ENCODE measurements at regions not wholly inside any gene's neighbourhood (a gene's known extent, or its start where the extent isn't known, plus 50 kb on each side); places are given as distances from the start of the nearest gene placed in this dataset.

- no peak for TF ChIP-seq CTCF (conservative IDR thresholded peaks at IDR 0.05; ENCODE audit: low read depth, low read length)
- no peak overlapping the region for H3K4me3 ChIP-seq (ENCODE audit: low read depth, low read length)
- no peak for DNase-seq (ENCODE audit: low read depth)
Measured at GRCh38 chr18:78790511-78790910, 189.1 kb upstream of the SALL3 start.

GRCh38 chr18:78790960-78791359 is 188.7 kb upstream of the SALL3 start:
- TF ChIP-seq CTCF (conservative IDR thresholded peaks at IDR 0.05; ENCODE audit: low read depth, low read length): no peak

GRCh38 chr18:78792094-78792493 is 187.5 kb upstream of the SALL3 start:
- DNase-seq (ENCODE audit: low read depth): no peak
- no peak overlapping the region for H3K4me3 ChIP-seq (ENCODE audit: low read depth, low read length)
- no peak for TF ChIP-seq CTCF (conservative IDR thresholded peaks at IDR 0.05; ENCODE audit: low read depth, low read length)

More at GRCh38 chr18:78790960-78791359, 188.7 kb upstream of the SALL3 start:
- no peak overlapping the region for H3K4me3 ChIP-seq (ENCODE audit: low read depth, low read length)
- DNase-seq (ENCODE audit: low read depth): no peak

GRCh38 chr18:78792736-78793135 is 186.9 kb upstream of the SALL3 start:
- no peak overlapping the region for H3K4me3 ChIP-seq (ENCODE audit: low read depth, low read length)
- no peak for DNase-seq (ENCODE audit: low read depth)
- no peak for TF ChIP-seq CTCF (conservative IDR thresholded peaks at IDR 0.05; ENCODE audit: low read depth, low read length)

GRCh38 chr18:78793313-78794070 is 186.1 kb upstream of the SALL3 start:
- no peak for TF ChIP-seq CTCF (conservative IDR thresholded peaks at IDR 0.05; ENCODE audit: low read depth, low read length)
- DNase-seq (ENCODE audit: low read depth): no peak
- H3K4me3 ChIP-seq (ENCODE audit: low read depth, low read length): no peak overlapping the region

GRCh38 chr18:78794071-78794430 is 185.6 kb upstream of the SALL3 start:
- no peak for TF ChIP-seq CTCF (conservative IDR thresholded peaks at IDR 0.05; ENCODE audit: low read depth, low read length)
- no peak for DNase-seq (ENCODE audit: low read depth)
- no peak overlapping the region for H3K4me3 ChIP-seq (ENCODE audit: low read depth, low read length)
